Keratinocyte (primary cell): ENCODE measurements at regions not wholly inside any gene's neighbourhood (a gene's known extent, or its start where the extent isn't known, plus 50 kb on each side); places are given as distances from the start of the nearest gene placed in this dataset.

Experiments used
- CTCF ChIP-seq, 3 experiments: IDR thresholded peaks in 1 of 3; conservative IDR thresholded peaks in 1 of 3; optimal IDR thresholded peaks in 1 of 3; 2 replicates in 2 of 3; 3 replicates in 1 of 3; pipeline versions ENCODE3 to v1.5.1; 2011; ENCODE audit warnings: low read length in 3 of 3, mild to moderate bottlenecking in 3 of 3, moderate library complexity in 2 of 3, control low read depth in 1 of 3, inconsistent platforms in 1 of 3; ENCODE audit not compliant: insufficient read depth in 2 of 3; ENCODE audit errors: extremely low read depth in 1 of 3
- EZH2 ChIP-seq: IDR thresholded peaks from one replicate; pipeline ENCODE4 v1.6.1; 2012; ENCODE audit warnings: inconsistent platforms, mild to moderate bottlenecking, low read length, moderate library complexity

- no peak for TF ChIP-seq CTCF (optimal IDR thresholded peaks at IDR 0.05 in 1 of 3, IDR thresholded peaks at IDR 0.05 in 1 of 3, conservative IDR thresholded peaks at IDR 0.05 in 1 of 3; ENCODE audit: extremely low read depth in 1 of 3, insufficient read depth in 2 of 3, low read length in 3 of 3)
- TF ChIP-seq EZH2, result no peak
Measured at GRCh38 chr18:22334567-22334966, 83.1 kb downstream of the CTAGE1 start.
